Glomerular endothelial cell (primary cell): ENCODE measurements at regions not wholly inside any gene's neighbourhood (a gene's known extent, or its start where the extent isn't known, plus 50 kb on each side); places are given as distances from the start of the nearest gene placed in this dataset.
"Not testable (repeated sequence)": the region's sequence is repeated elsewhere in the genome, so short reads cannot be mapped to it uniquely, and the experiment has no call there.

Experiments used
- DNase-seq: peaks from one replicate; pipeline ENCODE4 v3.0.0-alpha.2; 2011; ENCODE audit warnings: low read depth, low spot score; ENCODE audit errors: extremely low read depth

DNA sequence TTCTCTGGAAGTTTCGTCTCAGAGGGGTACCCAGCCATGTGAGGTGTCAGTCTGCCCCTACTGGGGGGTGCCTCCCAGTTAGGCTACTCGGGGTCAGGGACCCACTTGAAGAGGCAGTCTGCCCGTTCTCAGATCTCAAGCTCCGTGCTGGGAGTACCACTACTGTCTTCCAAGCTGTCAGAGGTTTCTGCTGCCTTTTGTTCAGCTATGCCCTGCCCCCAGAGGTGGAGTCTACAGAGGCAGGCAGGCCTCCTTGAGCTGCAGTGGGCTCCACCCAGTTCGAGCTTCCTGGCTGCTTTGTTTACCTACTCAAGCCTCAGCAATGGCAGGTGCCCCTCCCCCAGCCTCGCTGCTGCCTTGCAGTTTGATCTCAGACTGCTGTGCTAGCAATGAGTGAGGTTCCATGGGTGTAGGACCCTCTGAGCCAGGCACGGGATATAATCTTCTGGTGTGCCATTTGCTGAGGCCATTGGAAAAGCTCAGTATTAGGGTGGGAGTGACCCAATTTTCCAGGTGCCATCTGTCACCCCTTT lies 71.0 kb upstream of the SH3GLB1 start:
- DNase-seq = not testable (repeated sequence)

DNA sequence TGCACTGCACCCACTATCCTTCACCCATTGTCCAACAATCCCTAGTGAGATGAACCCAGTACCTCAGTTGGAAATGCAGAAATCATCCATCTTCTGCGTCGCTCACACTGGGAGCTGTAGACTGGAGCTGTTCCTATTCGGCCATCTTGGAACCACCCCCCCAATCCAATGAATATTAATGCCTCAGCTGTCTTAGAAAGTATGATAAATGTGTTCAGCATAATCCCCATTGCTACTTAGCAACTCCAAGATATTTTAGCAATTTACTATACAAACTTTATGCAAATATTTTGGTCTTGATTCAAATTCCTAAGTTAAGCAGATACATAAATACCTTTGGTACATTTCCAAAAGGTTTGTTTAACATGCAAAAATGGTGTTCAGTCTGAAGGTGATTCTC lies 70.5 kb upstream of the SH3GLB1 start:
- no peak for DNase-seq

DNA sequence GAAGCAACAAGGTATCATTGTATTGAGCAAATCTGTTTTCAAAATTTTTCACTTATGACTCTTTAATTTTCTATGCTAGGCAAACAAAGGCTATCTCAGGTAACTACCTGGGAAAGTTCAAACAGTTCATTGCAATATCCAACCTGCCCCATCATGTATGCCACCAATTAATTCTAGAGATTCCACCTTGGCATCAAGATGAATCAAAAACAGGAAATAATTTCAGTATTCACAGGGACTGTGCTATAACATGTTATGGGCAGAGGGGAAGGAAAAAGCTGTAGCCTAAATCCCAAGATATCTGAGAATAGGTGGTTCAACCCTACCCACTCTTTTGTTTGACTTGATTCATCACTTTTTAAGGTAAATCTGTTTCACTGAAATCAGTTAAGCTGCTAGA lies 67.5 kb upstream of the SH3GLB1 start:
- no peak for DNase-seq

DNA sequence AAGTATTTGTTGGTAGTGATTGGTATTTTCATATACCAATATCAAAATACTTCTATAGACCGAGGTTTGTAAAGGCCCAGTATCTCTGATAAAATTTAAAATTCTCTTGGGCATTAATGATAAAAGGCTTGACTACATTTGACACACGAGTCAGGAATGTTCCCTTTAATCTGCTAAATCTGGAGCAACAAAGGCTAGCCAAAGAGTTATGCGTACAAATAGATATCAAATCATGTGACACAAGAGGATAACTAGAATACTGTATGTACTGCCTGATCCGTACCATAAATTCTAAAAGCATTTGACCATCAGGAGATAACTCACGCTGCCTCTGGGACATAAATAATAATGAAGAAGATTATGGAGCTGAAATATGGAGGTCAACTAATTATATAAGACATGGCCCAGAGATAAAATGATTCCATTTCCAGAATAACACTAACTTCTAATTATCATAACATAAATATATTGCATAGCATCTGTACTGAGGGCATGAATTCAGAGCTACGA lies 64.2 kb upstream of the SH3GLB1 start:
- DNase-seq = no peak

DNA sequence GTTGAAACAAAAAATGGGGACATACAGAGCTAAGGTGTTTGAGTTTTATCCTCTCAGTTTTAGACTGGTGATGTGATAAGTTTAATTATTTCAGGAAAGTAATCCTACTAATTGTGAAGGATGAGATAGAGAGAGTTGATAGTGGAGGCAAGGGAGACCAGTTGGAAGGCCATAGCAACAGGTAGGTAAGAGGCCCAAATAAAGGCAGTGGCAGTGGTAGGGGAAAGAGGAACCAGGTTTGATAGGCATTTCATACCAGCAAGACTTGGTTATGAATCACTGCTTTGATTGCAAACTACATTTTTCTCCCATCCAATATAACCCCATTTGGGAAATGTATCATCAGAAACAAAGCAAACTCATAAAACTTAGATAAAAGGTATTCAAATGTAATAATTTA lies 63.1 kb upstream of the SH3GLB1 start:
- no peak for DNase-seq

DNA sequence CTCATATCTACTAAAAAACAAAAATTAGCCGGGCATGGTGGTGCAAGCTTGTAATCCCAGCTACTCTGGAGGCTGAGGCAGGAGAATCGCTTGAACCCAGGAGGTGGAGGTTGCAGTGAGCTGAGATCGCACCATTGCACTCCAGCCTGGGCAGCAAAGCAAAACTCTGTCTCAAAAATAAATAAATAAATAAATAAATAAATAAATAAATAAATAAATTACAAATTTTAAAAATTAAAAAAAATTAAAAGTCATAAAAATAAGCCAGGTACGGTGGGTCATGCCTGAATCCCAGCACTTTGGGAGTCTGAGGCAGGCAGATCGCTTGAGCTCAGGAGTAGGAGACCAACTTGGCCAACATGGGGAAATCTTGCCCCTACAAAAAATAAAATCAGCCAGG lies 59.7 kb upstream of the SH3GLB1 start:
- not testable (repeated sequence) for DNase-seq

DNA sequence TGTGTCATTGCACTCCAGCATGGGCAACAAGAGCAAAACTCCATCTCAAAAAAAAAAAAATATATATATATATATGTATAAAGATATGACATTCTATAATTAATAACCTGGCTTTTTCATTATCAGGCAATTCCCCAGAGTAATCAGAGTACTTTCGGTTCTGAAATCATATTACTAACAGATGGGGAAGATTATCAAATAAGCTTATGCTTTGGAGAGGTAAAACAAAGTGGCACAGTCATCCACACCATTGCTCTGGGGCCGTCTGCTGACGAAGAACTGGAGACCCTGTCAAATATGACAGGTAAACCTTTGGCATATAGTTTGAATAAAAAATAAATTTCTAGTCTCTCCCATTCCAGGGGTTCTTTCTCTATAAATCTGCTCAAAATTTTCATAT lies 58.5 kb upstream of the SH3GLB1 start:
- no peak for DNase-seq

DNA sequence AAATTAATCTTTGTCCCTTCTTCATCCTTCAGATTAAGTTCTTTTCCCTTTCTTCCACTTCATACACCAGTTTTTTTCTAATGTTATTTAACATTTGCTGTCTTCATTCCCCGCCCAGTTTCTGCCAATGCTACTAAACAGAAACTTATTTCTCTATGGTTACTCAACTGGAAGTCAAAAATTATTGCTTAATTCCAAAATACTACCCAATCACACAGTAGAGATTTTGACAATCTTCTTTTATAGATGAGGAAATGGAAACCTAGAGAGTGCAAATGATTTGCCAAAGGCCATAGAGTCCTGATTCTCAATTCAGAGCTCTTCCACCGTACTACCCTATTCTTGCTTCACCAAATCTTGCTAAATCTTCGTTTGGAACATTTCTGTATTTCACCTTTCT lies 58.1 kb upstream of the SH3GLB1 start:
- no peak for DNase-seq

DNA sequence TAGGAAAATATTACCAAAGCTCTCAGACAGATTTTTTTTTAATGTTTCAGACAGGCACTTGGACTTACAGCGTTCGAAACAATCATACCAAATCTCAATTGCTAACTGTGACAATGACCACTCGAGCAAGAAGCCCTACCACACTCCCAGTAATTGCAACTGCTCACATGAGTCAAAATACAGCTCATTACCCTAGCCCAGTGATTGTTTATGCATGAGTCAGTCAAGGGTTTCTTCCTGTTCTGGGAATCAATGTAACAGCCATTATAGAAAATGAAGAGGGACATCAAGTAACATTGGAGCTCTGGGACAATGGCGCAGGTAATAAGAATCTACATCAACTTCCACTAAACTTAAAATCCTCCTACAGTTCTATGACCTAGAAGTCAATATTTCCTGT lies 56.1 kb upstream of the SH3GLB1 start:
- peak; percentile 58 for DNase-seq

DNA sequence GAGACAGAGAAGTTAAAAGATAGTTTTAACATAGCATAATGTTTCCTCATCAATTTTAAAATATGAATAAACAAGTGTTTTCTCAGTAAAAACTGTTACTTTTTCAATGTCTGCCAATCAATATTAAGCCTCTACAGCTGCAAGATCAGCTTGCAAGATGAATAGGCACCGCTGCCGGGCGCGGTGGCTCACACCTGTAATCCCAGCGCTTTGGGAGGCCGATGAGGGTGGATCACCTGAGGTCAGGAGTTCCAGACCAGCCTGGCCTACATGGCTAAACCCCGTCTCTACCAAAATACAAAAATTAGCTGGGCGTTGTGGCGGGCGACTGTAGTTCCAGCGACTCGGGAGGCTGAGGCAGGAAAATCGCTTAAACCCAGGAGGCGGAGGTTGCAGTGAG lies 54.8 kb upstream of the SH3GLB1 start:
- DNase-seq = no peak

DNA sequence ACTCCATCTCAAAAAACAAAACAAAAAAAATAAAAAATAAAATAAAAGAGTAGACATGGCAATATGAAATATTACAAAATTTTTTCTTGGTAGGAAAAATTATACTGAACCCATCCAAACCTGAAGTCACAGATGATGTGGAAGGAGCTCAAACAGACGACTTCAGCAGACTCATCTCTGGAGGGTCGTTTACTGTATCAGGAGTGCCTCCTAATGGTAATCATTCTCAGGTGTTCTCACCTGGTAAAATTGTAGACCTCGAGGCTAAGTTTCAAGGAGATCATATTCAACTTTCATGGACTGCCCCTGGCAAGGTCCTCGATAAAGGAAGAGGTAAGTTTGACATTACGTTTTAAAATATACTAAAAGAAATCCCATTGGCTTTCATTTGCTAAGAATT lies 54.3 kb upstream of the SH3GLB1 start:
- DNase-seq = no peak
